ENCODE measurements at regions not wholly inside any gene's neighbourhood (a gene's known extent, or its start where the extent isn't known, plus 50 kb on each side); places are given as distances from the start of the nearest gene placed in this dataset.
A peak's percentile ranks its signal among the peaks of the same experiment; 100 is the strongest.

DNA sequence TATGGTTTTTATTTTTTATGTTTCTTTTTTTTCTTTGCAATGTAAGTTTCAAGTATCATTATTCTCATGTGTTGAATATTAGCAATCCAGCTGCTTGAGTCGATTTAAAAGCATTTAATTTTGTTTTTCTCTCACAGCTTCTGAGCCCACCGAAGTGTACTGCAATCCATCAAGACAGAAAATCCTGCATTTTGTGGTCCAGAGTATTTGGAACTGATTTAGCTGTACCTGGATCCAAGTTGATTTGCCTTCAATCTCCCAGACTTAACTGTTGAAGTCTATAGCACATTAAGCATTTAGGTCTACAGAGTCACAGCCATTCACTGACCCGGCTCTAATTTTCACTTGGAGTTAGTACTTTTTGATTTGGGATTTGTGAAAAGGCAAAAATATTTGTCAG, 622.9 kb upstream of the ADAMTS5 start:
- DNase-seq, result no peak

- no peak for DNase-seq
Observed at GRCh38 chr21:27586986-27587385, 620.1 kb upstream of the ADAMTS5 start.

DNA sequence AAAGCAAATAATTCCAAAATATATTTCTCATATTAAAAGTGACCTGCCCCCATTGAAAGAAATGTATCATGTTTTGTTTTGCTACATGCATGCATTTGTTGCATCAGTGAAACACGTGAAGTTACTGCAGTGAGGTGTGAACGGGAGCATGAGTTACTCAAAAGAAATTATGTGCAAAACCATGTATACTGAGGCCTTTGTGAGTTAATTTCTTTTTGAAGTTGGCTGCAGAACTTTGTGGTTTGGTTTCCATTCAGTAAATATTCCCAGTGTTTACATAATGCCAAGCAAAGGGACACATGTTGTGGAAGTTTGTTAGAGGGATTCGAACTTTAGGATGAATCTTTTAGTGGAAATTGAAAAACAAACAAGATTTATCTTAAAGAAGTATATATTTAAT, 619.4 kb upstream of the ADAMTS5 start:
- no peak for DNase-seq

DNA sequence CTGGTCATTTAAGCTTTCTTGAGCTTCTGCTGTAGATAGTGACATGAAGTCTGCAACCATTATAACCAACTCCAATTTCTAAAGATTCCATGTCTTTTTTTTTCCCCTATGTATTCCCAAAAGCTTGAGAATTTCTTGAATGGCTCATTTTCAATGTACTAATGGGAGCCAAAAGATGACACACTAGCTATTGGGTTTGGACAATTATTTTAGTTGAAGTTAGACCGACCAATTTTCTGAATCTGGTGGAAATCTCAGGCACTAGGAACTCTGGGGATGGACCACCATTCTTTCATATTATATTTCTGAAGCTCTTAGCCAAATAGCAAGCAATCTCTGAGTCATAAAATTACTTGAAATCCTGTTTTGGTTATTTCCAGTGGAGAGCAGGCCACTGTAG, 617.4 kb upstream of the ADAMTS5 start:
- no peak for DNase-seq

- no peak for DNase-seq
Observed at GRCh38 chr21:27582948-27583430, 616.1 kb upstream of the ADAMTS5 start.

- no peak for DNase-seq
Observed at GRCh38 chr21:27582246-27582947, 615.5 kb upstream of the ADAMTS5 start.

GRCh38 chr21:27581168-27581567, 614.3 kb upstream of the ADAMTS5 start:
- DNase-seq, result no peak

GRCh38 chr21:27580276-27580675, 613.4 kb upstream of the ADAMTS5 start:
- DNase-seq, result no peak

DNA sequence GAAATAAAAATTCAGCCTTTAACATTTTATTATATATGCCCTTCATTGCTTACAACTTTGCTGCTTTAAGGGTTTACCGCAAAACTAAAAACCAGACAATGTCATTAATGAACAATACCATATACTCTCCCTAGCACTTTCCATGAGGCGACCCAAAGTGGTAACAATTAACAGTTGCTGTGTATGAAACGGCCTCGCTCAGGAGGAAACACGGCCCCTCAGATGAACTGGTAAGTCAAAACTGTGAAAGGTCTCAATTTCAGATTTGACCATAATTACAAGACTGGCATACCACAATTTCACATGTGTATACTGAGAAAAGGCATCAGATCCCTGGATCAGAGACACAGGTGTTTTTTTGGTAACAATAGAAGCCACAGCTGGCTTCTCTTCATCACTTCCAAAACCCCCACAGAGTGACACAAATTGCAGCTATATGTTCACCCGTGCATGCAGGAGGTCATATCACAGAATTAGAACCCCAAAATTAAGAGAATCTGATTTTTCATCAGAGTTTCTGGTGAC, 611.9 kb upstream of the ADAMTS5 start:
- DNase-seq, result no peak

GRCh38 chr21:27572696-27573095, 605.8 kb upstream of the ADAMTS5 start:
- DNase-seq, result no peak

- DNase-seq, result no peak
Observed at GRCh38 chr21:27571706-27572105, 604.8 kb upstream of the ADAMTS5 start.

- no peak for DNase-seq
Observed at GRCh38 chr21:27570306-27570868, 603.5 kb upstream of the ADAMTS5 start.

DNA sequence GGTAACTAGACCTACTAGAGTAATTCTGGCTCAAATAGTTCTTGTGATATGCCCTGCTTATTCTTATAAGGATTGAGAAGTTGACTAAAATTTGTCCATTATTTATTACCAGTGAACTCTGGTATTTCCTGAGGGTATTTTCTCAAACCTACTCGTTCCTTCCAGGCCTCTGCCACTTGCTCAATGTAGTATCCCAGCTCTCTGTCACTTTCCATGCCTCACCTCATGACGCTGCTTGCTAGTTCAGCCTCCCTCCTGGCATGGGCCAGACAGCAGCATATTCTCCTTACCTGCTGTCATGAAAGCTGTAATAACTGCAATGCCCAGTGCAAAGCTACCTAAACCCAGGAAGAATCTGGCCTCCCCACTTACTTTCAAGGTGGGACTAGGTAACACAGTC, 602.9 kb upstream of the ADAMTS5 start:
- no peak for DNase-seq

DNA sequence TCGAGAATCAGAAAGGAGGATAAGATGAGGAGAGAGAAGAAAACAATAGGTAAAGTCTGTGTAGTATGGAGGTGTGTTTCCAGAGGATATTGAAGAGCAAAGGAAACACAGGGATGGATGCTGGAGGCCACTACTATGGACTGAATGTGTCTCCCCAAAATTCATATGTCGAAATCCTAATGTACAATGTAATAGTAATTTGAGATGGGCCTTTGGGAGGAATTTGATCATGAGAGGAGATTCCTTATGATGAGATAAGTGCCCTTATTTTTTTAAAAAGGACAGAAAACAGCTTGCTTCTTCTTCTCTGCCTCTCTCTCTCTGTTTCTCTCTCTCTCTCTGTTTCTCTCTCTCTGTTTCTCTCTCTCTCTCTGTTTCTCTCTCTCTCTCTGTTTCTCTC, 602.2 kb upstream of the ADAMTS5 start:
- no peak for DNase-seq

GRCh38 chr21:27567381-27567780, 600.5 kb upstream of the ADAMTS5 start:
- no peak for DNase-seq

DNA sequence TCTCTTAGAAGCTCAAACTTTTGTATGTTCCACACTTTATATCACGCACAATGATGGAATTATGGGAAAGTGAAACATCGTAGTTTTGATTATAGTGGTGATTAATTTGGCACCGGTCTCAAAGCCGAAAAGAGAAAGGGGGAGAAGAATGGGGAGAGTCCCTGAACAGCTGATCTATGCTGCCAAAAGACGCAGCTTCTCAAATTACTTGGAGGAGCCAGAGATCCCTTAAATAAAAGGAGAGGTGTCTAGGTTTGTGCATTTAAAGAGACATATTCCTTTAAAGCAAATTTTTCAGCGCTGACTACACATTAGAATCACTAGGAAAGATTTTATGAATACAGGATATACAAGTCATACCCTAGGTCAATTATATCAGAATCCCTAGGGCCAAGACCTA, 599.6 kb upstream of the ADAMTS5 start:
- no peak for DNase-seq

- DNase-seq, result no peak
Observed at GRCh38 chr21:27565364-27565763, 598.5 kb upstream of the ADAMTS5 start.

DNA sequence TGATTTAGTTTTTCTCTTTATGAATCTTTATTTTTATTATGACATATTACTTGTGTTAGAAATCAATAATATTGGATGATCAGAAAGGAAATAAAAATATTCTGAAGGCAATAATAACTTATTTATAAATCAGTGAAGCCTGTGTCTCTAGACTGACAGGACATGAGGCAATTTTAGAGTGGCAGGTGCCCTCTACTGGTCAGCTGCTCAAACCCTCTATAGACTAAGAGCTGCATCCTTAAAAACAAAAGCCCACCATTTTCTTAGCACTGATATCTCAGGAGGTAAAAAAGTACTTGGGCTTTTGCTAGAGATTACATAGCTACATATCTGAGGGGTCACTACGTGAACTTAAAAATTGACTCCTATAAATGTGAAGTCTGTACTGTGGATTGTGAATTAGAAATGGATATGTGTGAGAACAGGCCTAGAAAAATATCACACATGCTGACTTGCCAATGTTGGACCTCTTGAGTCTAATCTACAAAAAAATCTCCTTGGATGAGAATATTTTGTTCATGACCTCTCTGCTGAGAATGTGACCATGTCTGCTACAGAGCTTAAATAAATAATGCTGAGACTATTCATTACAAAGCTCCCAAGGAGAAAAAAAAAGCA, 597.9 kb upstream of the ADAMTS5 start:
- peak in 24 of 56 donors; percentile 1 to 63 (median 15) for DNase-seq

DNA sequence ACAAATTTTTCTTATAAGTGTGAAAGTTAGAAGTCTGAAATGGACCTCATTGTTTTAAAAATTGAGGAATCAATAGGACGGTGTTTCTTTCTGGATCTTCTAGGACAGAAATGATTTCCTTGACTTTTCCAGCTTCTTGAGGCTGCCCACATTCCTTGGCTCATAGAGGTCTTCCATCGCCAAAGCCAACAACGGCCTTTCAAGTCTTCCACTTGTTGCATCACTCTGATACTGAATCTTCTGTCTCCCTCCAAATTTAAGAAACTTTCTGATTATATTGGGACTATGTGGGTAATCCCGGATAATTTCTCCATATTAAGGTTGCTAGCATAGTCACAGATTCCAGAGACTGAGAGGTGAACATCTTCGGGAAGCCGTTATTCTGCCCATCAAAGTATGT, 595.4 kb upstream of the ADAMTS5 start:
- DNase-seq, result no peak

DNA sequence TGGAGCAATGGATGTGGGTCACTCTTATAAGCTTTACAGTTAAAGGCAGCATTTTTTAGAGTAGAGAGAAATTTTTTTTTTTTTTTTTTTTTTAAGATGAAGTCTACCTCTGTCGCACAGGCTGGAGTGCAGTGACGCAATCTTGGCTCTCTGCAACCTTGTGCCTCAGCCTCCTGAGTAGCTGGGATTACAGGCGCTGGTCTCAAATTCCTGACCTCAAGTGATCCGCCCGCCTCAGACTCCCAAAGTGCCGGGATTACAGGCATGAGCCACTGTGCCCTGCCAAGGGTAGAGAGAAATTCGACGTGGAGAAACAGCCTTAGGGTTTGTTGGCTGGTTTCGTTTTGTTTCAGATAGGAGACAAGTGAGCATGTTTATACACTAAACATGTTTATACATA, 594.2 kb upstream of the ADAMTS5 start:
- no peak for DNase-seq

- no peak for DNase-seq
Observed at GRCh38 chr21:27557356-27557755, 590.5 kb upstream of the ADAMTS5 start.

- DNase-seq, result no peak
Observed at GRCh38 chr21:27555996-27556395, 589.1 kb upstream of the ADAMTS5 start.

DNA sequence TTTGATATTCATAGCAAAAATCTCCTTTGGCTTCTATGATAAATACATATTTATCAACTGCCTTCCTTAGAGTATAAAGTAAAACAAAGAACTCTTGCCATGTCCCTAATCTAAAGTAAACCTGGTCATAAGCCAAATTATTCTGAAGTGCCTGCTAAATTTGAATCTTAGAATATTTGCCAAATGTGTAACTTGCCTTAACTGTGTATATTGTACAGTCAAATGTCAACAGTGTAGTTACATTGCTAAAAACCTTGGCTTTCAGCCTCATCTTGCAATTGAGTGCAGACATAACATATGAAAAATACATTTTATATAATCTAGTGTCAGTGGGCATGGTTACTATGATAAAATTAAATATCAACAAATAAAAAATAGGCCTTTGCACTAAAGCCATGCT, 583.4 kb upstream of the ADAMTS5 start:
- no peak for DNase-seq
